GM18499 (cell line): ENCODE measurements at regions not wholly inside any gene's neighbourhood (a gene's known extent, or its start where the extent isn't known, plus 50 kb on each side); places are given as distances from the start of the nearest gene placed in this dataset.

Source experiments
- ATAC-seq: cut with Tn5 transposase; IDR thresholded peaks from one replicate; pipeline ENCODE4 v1.9.1; 2021; ENCODE audit warnings: moderate number of reproducible peaks; ENCODE audit not compliant: insufficient read depth, unreplicated experiment

- no peak for ATAC-seq
These were observed 569.8 kb upstream of the IL12A start for GRCh38 chr3:159418571-159419526.

GRCh38 chr3:159429702-159430101 lies 558.9 kb upstream of the IL12A start:
- ATAC-seq: no peak

GRCh38 chr3:159432682-159433340 lies 555.8 kb upstream of the IL12A start:
- ATAC-seq: no peak

GRCh38 chr3:159439346-159439745 lies 549.3 kb upstream of the IL12A start:
- ATAC-seq: no peak

GRCh38 chr3:159441279-159441678 lies 547.4 kb upstream of the IL12A start:
- ATAC-seq: no peak

- ATAC-seq: no peak
These were observed 545.4 kb upstream of the IL12A start for GRCh38 chr3:159443266-159443665.

- no peak for ATAC-seq
These were observed 540.8 kb upstream of the IL12A start for GRCh38 chr3:159447841-159448240.

GRCh38 chr3:159448902-159449301 lies 539.7 kb upstream of the IL12A start:
- ATAC-seq: no peak

GRCh38 chr3:159451067-159451466 lies 537.6 kb upstream of the IL12A start:
- ATAC-seq: no peak

- no peak for ATAC-seq
These were observed 537.2 kb upstream of the IL12A start for GRCh38 chr3:159451482-159451881.

- no peak for ATAC-seq
These were observed 535.6 kb upstream of the IL12A start for GRCh38 chr3:159453036-159453435.

GRCh38 chr3:159453945-159454344 lies 534.7 kb upstream of the IL12A start:
- ATAC-seq: no peak

- no peak for ATAC-seq
These were observed 532.9 kb upstream of the IL12A start for GRCh38 chr3:159455741-159456181.

- no peak for ATAC-seq
These were observed 530.6 kb upstream of the IL12A start for GRCh38 chr3:159458010-159458409.

- ATAC-seq: no peak
These were observed 529.7 kb upstream of the IL12A start for GRCh38 chr3:159458982-159459381.

- ATAC-seq: no peak
These were observed 516.0 kb upstream of the IL12A start for GRCh38 chr3:159472611-159473010.

- no peak for ATAC-seq
These were observed 515.4 kb upstream of the IL12A start for GRCh38 chr3:159473206-159473605.

GRCh38 chr3:159480046-159480445 lies 508.6 kb upstream of the IL12A start:
- no peak for ATAC-seq

- ATAC-seq: no peak
These were observed 506.2 kb upstream of the IL12A start for GRCh38 chr3:159482241-159482993.

GRCh38 chr3:159482994-159483367 lies 505.7 kb upstream of the IL12A start:
- no peak for ATAC-seq

- no peak for ATAC-seq
These were observed 502.1 kb upstream of the IL12A start for GRCh38 chr3:159486580-159486979.
